Skeletal muscle satellite cell (primary cell): ENCODE measurements at regions not wholly inside any gene's neighbourhood (a gene's known extent, or its start where the extent isn't known, plus 50 kb on each side); places are given as distances from the start of the nearest gene placed in this dataset.

Experiments
- H3K27me3 ChIP-seq: 2 replicates; pipeline ENCODE4 v1.7.0; 2013; ENCODE audit warnings: low read length; ENCODE audit not compliant: control insufficient read depth, insufficient read depth
- H3K36me3 ChIP-seq: 2 replicates; pipeline ENCODE4 v1.7.0; 2013; ENCODE audit warnings: mild to moderate bottlenecking, control low read depth, low read length; ENCODE audit not compliant: insufficient read depth
- H3K4me1 ChIP-seq: 2 replicates; pipeline ENCODE4 v1.7.0; 2013; ENCODE audit warnings: low read length; ENCODE audit not compliant: control insufficient read depth, insufficient read depth
- H3K4me2 ChIP-seq: 2 replicates; pipeline ENCODE4 v1.7.0; 2013; ENCODE audit warnings: mild to moderate bottlenecking, low read length
- H3K4me3 ChIP-seq: 2 replicates; pipeline ENCODE4 v1.7.0; 2013; ENCODE audit warnings: low read length
- H3K9ac ChIP-seq: 2 replicates; pipeline ENCODE4 v1.7.0; 2013; ENCODE audit warnings: mild to moderate bottlenecking, low read depth, low read length, moderate library complexity
- H3K9me3 ChIP-seq: replicated peaks from 2 replicates; pipeline ENCODE4 v1.7.0; 2013; ENCODE audit warnings: mild to moderate bottlenecking, control low read depth, low read length

DNA sequence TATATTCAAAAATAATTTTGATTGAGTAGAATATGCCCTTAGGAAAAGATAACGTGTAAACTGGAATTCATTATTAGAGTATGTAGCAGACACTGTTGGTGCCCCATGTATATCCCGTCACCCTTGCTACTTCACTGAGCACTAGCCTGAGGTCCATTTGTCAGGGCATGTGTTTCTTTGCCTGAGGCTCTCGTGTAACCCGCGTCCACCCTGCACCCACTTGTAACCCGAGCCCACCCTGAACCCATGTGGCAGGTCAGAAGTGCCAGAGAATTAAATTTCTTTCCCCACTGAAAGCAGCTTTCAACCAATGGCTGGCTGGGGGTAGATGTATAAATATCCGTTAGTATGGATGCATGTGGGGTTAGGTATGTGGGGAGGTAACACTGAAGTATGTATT lies 474.2 kb upstream of the ZNF385D start:
- no peak overlapping the region for H3K9ac ChIP-seq
- no peaks in the 10 kb centered on the region for H3K9me3 ChIP-seq

DNA sequence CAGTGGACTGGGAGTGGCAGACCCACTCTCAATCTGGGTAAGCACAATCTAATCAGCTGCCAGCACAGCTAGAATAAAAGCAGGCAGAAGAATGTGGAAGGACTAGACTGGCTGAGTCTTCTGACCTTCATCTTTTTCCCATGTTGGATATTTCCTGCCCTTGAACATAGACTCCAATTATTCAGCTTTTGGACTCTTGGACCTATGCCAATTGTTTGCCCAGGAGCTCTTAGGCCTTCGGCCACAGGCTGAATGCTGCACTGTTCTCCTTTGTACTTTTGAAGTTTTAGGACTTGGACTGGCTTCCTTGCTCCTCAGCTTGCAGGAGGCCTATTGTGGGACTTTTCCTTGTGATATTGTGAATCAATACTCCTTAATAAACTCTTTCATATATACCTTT lies 477.7 kb upstream of the ZNF385D start:
- no peaks in the 10 kb centered on the region for H3K9me3 ChIP-seq
- H3K27me3 ChIP-seq, result no peaks in the 10 kb centered on the region
- H3K9ac ChIP-seq, result no peak overlapping the region
- no peak overlapping the region for H3K4me2 ChIP-seq
- no peaks in the 10 kb centered on the region for H3K4me1 ChIP-seq
- no peak overlapping the region for H3K4me3 ChIP-seq
- H3K36me3 ChIP-seq, result no peaks in the 10 kb centered on the region

More for the DNA sequence above, 474.2 kb upstream of the ZNF385D start:
- Histone ChIP-seq H3K4me1 (no peaks in the 10 kb centered on the region), H3K36me3 (no peaks in the 10 kb centered on the region), H3K4me3 (no peak overlapping the region), H3K4me2 (no peak overlapping the region), H3K27me3 (no peaks in the 10 kb centered on the region)

DNA sequence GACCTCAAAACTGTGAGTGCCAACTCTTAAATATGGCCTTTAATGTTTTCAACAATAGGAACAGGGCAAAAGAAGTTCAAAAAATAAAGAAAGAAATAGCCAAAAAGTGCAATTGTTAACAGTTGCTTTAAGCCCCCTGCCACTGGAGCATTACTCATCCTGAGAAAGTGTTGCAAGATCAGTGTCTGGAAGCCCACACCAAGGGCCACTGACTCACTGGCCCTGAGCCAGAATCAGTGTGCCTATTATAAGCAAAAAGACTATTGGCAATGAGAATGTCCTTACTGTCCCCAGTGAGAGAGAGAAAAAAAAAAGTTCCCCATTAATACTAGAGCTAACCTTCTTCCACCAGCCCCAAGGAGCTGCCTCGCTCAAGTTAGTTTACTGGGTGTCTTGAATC lies 480.1 kb upstream of the ZNF385D start:
- Histone ChIP-seq H3K4me2 (no peak overlapping the region), H3K9ac (no peak overlapping the region), H3K4me3 (no peak overlapping the region), H3K36me3 (no peaks in the 10 kb centered on the region), H3K4me1 (no peaks in the 10 kb centered on the region), H3K27me3 (no peaks in the 10 kb centered on the region), H3K9me3 (no peaks in the 10 kb centered on the region)

DNA sequence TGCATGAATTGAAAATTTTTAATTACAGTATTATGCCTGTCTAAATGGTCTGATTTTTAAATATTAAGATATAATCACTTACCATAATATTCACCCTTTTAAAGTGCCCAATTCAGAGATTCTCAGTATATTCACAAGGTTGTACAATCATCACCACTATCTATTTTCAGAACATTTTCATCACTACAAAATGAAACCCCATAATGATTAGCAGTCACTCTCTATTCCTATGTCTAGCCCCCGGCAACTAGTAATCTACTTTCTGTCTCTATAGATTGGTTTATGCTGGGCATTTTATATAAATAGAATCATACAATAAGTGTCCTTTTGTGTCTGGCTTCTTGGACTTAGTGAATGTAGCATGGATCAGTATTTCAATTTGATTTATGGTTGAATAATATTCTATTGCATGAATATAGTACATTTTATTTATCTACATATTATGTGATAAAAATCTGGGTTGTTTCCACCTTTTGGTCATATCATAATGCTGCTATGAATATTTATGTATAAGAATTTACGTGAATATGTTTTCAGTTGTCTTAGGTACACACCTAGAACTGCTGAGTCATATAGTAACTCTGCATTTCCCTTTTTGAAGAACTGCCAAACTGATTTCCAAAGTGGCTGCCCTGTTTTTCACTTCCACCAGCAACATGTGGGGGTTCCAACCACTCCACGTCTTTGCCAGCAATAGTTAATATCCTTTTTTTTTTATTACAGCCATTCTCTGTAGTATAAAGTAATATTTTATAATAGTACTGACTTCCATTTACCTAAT lies 485.7 kb upstream of the ZNF385D start:
- H3K9me3 ChIP-seq, result no peaks in the 10 kb centered on the region
- no peaks in the 10 kb centered on the region for H3K4me1 ChIP-seq
- no peak overlapping the region for H3K4me3 ChIP-seq
- no peaks in the 10 kb centered on the region for H3K36me3 ChIP-seq
- H3K9ac ChIP-seq, result no peak overlapping the region
- H3K27me3 ChIP-seq, result peaks cover 9% of the 10 kb centered on the region
- no peak overlapping the region for H3K4me2 ChIP-seq

DNA sequence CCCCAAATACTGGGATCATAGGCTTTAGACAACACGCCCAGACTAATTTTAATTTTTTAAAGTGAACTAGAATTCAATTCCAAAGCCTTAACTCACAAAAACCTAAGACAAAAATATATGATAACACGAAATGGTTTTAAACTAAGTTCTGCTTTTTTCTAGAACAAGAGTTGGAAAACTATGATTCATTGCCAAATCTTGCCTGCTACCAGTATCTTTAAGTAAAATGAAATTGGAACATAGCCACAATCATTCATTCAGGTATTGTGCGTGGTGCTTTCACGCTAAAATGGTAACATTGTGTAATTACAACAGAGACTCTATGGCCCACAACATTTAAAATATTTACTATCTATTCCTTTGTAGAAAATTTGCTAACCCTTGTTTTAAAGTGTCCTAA lies 488.0 kb upstream of the ZNF385D start:
- no peak overlapping the region for H3K4me2 ChIP-seq
- H3K9ac ChIP-seq, result no peak overlapping the region
- H3K4me3 ChIP-seq, result no peak overlapping the region
- no peaks in the 10 kb centered on the region for H3K36me3 ChIP-seq
- H3K9me3 ChIP-seq, result no peaks in the 10 kb centered on the region
- H3K4me1 ChIP-seq, result no peaks in the 10 kb centered on the region
- peaks cover 9% of the 10 kb centered on the region for H3K27me3 ChIP-seq

DNA sequence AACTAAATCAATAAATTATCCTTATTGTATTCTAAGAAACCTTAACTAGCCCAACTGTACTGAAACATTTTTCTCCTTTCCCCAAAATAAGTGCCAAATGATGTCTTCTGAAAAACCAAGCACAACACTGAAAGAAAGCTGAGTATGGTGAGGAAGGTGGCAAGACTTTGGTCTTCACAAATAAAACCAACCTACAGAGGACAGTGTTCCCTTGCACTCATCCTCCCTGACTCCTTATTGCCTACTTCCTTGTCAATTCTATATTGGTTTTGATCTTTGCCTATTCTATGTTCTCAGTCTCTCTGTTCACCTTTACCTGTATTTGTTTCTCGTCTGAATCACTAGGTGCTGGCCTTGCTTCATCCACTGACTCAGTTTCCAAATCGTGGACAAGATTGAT lies 490.1 kb upstream of the ZNF385D start:
- peaks cover 13% of the 10 kb centered on the region for H3K4me1 ChIP-seq
- H3K4me3 ChIP-seq, result no peak overlapping the region
- H3K27me3 ChIP-seq, result peaks cover 9% of the 10 kb centered on the region
- H3K9me3 ChIP-seq, result no peaks in the 10 kb centered on the region
- H3K4me2 ChIP-seq, result no peak overlapping the region
- no peak overlapping the region for H3K9ac ChIP-seq
- H3K36me3 ChIP-seq, result no peaks in the 10 kb centered on the region

DNA sequence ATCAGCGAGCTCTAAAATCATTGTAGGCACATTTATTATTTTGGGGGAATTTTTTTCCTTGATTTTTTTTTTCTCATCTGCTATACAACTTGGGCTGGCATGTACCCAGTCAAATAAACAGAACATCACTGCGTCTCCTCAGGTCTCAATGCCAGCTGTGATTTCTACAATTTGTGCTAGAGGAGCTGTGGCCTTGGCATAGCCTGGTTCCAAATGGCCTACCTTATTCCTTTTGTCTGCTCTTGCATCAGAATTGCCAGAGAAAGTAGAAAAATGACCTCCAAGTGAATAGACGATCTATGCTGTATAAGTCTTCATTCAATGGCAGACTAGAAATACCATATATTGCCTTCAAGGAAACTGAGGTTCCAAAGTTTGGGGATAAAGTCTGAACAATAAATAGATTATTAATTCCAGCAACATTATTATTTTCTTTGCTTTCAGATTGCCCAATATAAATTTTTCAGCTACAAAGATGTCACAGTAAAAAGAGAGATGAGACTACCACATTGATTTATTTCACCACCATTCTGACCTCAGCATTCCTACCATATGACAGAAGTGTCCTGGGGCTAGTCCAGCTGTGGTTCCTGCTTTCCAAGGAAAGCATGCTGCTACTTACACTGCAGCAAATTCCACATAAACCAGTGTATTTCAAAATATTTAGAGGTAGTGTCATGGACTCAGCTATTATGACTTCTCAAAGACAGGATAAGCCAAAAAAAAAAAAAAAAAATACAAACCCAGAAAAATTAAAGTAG lies 493.9 kb upstream of the ZNF385D start:
- Histone ChIP-seq H3K9me3 (no peaks in the 10 kb centered on the region), H3K4me3 (no peak overlapping the region), H3K4me1 (peaks cover 15% of the 10 kb centered on the region), H3K36me3 (no peaks in the 10 kb centered on the region), H3K4me2 (peak overlapping the region; percentile 19), H3K27me3 (peaks cover 13% of the 10 kb centered on the region), H3K9ac (no peak overlapping the region)

DNA sequence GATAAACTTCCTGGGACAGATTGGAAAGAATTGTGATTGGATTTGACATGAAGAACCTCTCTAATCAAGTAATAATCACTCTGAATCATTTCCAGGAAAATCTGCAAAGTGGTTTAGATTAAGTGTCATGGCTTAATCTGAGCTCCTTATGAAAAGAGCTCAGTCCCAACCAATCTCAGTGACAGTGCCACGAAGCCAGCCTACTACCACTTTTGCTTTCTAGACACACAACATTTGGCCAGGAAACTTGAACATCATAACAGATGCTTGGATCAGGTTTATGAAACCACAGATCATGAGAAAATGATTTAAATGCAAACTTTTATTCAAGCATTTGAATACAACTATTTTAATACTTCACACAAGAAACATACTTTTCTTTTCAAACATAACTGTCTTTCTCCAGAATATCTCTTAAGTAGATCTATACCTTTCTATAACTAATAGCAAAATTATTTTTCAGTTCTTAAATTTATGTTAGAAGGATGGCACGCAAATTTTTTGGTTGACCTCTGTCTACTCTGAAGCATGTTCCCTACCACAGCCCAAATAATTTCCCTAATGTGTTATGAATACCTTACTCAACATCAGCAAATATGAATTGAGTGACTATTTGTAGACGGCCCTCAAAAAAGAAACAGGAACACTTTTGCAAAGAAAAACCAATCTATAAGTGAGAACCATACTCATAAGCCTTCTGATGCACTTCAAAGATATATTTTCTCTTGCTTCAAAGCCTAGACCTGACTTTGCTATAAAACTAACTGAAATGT lies 495.0 kb upstream of the ZNF385D start:
- H3K9me3 ChIP-seq, result no peaks in the 10 kb centered on the region
- H3K27me3 ChIP-seq, result peaks cover 11% of the 10 kb centered on the region
- H3K36me3 ChIP-seq, result no peaks in the 10 kb centered on the region
- H3K4me2 ChIP-seq, result peak overlapping the region; percentile 16
- H3K4me3 ChIP-seq, result no peak overlapping the region
- H3K4me1 ChIP-seq, result peaks cover 15% of the 10 kb centered on the region
- H3K9ac ChIP-seq, result no peak overlapping the region

DNA sequence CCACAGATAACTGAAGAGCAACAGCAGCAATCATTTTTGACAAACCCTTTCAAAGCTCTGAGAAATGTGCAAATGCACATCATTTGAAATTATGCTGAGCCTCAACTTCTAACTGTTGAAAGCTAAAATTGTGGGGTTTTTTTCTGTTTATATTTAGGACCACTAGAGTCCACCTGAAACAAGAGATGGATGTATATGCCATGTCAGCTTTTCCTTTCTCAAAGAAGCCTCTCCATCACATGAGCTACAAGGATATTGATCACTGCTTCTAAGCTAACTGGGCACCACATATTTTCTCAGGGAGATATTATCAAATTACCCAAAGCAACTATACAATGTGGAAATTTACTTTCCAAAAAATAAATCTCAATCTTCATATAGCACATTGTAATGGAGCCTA lies 498.6 kb upstream of the ZNF385D start:
- no peak overlapping the region for H3K4me3 ChIP-seq
- peaks cover 24% of the 10 kb centered on the region for H3K27me3 ChIP-seq
- no peak overlapping the region for H3K9ac ChIP-seq
- H3K9me3 ChIP-seq, result no peaks in the 10 kb centered on the region
- H3K36me3 ChIP-seq, result no peaks in the 10 kb centered on the region
- peaks cover 13% of the 10 kb centered on the region for H3K4me1 ChIP-seq
- H3K4me2 ChIP-seq, result no peak overlapping the region

DNA sequence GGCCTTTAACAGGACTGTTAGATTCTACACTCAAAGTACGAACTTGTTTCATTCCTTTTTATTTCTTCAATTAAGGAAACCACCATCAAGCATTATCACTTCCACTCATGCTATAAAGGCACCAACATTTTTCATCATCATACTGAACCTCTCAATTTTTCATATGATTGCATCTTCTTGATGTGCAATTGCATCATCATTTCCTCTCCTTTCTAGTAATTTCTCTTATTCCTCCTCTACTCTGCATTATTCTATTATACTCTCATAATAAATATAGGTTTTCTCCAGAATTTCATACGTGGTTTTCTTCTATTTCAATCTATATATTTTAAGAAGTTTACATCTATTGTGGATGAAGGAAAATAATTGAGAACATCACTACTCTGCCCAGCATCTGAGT lies 506.2 kb upstream of the ZNF385D start:
- H3K9me3 ChIP-seq, result no peaks in the 10 kb centered on the region
- H3K4me1 ChIP-seq, result no peaks in the 10 kb centered on the region
- no peak overlapping the region for H3K4me3 ChIP-seq
- no peaks in the 10 kb centered on the region for H3K36me3 ChIP-seq
- no peak overlapping the region for H3K4me2 ChIP-seq
- peaks cover 7% of the 10 kb centered on the region for H3K27me3 ChIP-seq
- H3K9ac ChIP-seq, result no peak overlapping the region

DNA sequence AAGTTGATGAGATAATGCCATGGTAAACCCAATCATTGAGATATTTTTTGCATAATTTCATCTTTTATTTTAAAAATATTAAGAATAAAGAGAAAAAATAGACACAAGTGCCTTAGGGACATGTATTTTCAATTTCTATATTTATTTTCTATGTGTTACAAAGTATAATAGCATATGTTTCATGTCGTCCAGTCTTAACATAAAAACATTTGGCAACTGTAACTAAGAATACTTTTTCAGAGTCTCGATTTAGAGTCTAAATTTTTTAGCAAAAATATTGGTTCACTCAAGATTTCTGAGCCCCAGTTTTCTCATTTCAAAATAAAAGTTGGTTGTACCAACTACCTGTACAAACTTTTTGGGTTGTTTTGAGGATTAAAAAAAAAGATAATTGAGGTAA lies 511.4 kb upstream of the ZNF385D start:
- Histone ChIP-seq H3K36me3 (no peaks in the 10 kb centered on the region), H3K27me3 (no peaks in the 10 kb centered on the region), H3K4me3 (no peak overlapping the region), H3K9ac (no peak overlapping the region), H3K4me1 (peaks cover 8% of the 10 kb centered on the region), H3K4me2 (no peak overlapping the region), H3K9me3 (no peaks in the 10 kb centered on the region)
